HepG2 (cell line): ENCODE measurements at regions not wholly inside any gene's neighbourhood (a gene's known extent, or its start where the extent isn't known, plus 50 kb on each side); places are given as distances from the start of the nearest gene placed in this dataset.
A peak's percentile ranks its signal among the peaks of the same experiment; 100 is the strongest.

ENCODE experiments used
- ATAC-seq: fragments of 200-7000 bp; cut with Tn5 transposase; 3 replicates; pipeline ENCODE4 v1.9.1; 2020; ENCODE audit warnings: mild to moderate bottlenecking, moderate library complexity
- BruUV-seq: library from RNA; stranded (reverse); fragments of 400-500 nt; replicated peaks from 2 replicates; lab custom pipeline; 2021; lab: Mats Ljungman, UMichigan
- CTCF ChIA-PET: fragments of 300-600 bp; formaldehyde crosslinking; extraction: SDS; loops from one replicate; lab custom pipeline; 2021; ENCODE audit warnings: low total read pairs, inconsistent platforms, low intra/inter-chr PET ratio; lab: Yijun Ruan, JAX
- POLR2A ChIA-PET: fragments of 350-600 bp; sonication (Branson Sonifier 250); formaldehyde crosslinking; loops from one replicate; lab custom pipeline; 2020; ENCODE audit warnings: antibody characterized with exemption, inconsistent platforms; lab: Yijun Ruan, JAX
- DNase-seq: peaks from one replicate; pipeline ENCODE4 v3.0.0-alpha.2; 2015; ENCODE audit warnings: low spot score
- FAIRE-seq: peaks from 3 replicates; lab custom pipeline; 2011; peaks lifted over from hg19 to GRCh38; lab: Jason Lieb, UNC
- H2AFZ ChIP-seq: one replicate; pipeline ENCODE4 v1.6.1; 2011; ENCODE audit warnings: low read length, inconsistent platforms
- H3K27ac ChIP-seq: fragments of 300-600 bp; 3 replicates; pipeline ENCODE4 v1.8.0; 2011; ENCODE audit warnings: mixed run types, mild to moderate bottlenecking, mixed read lengths, low read length, inconsistent platforms; ENCODE audit not compliant: insufficient read depth; ENCODE audit errors: extremely low read length
- H3K27me3 ChIP-seq, 2 experiments: fragments of 200-600 bp in 1 of 2; 2 replicates in 1 of 2; 3 replicates in 1 of 2; pipeline versions ENCODE4 v1.6.0 to v1.8.0; 2011; ENCODE audit warnings: low read length in 2 of 2, mild to moderate bottlenecking in 2 of 2, moderate library complexity in 2 of 2, inconsistent platforms in 1 of 2; ENCODE audit not compliant: insufficient read depth in 2 of 2, control insufficient read depth in 1 of 2
- H3K36me3 ChIP-seq, 2 experiments: fragments of 200-600 bp in 1 of 2; replicated peaks in 1 of 2; 2 replicates in 1 of 2; 3 replicates in 1 of 2; pipeline versions ENCODE4 v1.5.1 to v1.8.0; 2011; ENCODE audit warnings: low read length in 2 of 2, inconsistent platforms in 1 of 2; ENCODE audit not compliant: insufficient read depth in 2 of 2, control insufficient read depth in 1 of 2
- H3K4me1 ChIP-seq: 2 replicates; pipeline ENCODE4 v1.5.1; 2012; ENCODE audit warnings: low read length, inconsistent platforms; ENCODE audit not compliant: insufficient read depth
- H3K4me2 ChIP-seq: 2 replicates; pipeline ENCODE4 v1.6.0; 2011; ENCODE audit warnings: low read depth, low read length, inconsistent platforms
- H3K4me3 ChIP-seq, 3 experiments: fragments of 200-600 bp in 1 of 3; sonication (generic), shearing (Covaris generic) in 1 of 3; replicated peaks in 1 of 3; 2 replicates each; pipeline ENCODE4 v1.5.1; 2011 to 2016; ENCODE audit warnings: low read length in 3 of 3, inconsistent platforms in 2 of 3, low read depth in 2 of 3, mild to moderate bottlenecking in 2 of 3, control low read depth in 1 of 3, mixed read lengths in 1 of 3; ENCODE audit not compliant: insufficient read depth in 1 of 3
- H3K79me2 ChIP-seq: one replicate; pipeline ENCODE4 v1.6.1; 2011; ENCODE audit warnings: low read length, inconsistent platforms; ENCODE audit not compliant: insufficient read depth
- H3K9ac ChIP-seq: 2 replicates; pipeline ENCODE4 v1.6.0; 2011; ENCODE audit warnings: mild to moderate bottlenecking, low read depth, low read length, inconsistent platforms; ENCODE audit not compliant: insufficient read depth
- H3K9me3 ChIP-seq: 2 replicates; pipeline ENCODE4 v1.5.1; 2012; ENCODE audit warnings: mild to moderate bottlenecking, low read length
- H4K20me1 ChIP-seq: 2 replicates; pipeline ENCODE4 v1.6.0; 2011; ENCODE audit warnings: inconsistent platforms, mild to moderate bottlenecking, low read length, moderate library complexity; ENCODE audit not compliant: insufficient read depth
- MAFK ChIP-seq, 2 experiments: IDR thresholded peaks in 1 of 2; conservative IDR thresholded peaks in 1 of 2; 2 replicates each; pipeline ENCODE4 v1.6.1; 2011; ENCODE audit warnings: improper control_type of control experiment in 2 of 2, low read length in 2 of 2
- TFE3 ChIP-seq: IDR thresholded peaks from 2 replicates; pipeline ENCODE4 v1.6.1; 2016
- ZFAT ChIP-seq: sonication (generic); formaldehyde crosslinking; conservative IDR thresholded peaks from 2 replicates; pipeline ENCODE4 v1.8.1; 2023; ENCODE audit warnings: missing genetic modification reagents, inconsistent platforms
- ZNF263 ChIP-seq: sonication (generic); formaldehyde crosslinking; IDR thresholded peaks from 2 replicates; pipeline ENCODE4 v1.4.0; 2020; ENCODE audit warnings: missing genetic modification reagents
- ZNF768 ChIP-seq: sonication (generic); formaldehyde crosslinking; IDR thresholded peaks from 2 replicates; pipeline ENCODE4 v1.4.0; 2020; ENCODE audit warnings: missing genetic modification reagents
- WGBS: methylation state at CpG from one replicate; pipeline ENCODE4 v1.1.6; 2017; ENCODE audit warnings: low lambda C conversion rate; 5-methylcytosine and 5-hydroxymethylcytosine counted together
- in situ Hi-C: cut with HindIII; loops from 2 replicates; pipeline ENCODE4 v1.10.0; 2017; ENCODE audit warnings: low pct_unique_long_range_greater_than_20kb; ENCODE audit not compliant: extremely low pct_ligation_motif_present
- intact Hi-C: fragments of 100-400 bp; cut with micrococcal nuclease; formaldehyde crosslinking; loops from one replicate; pipeline ENCODE4 v1.10.0; 2022; ENCODE audit not compliant: unreplicated experiment

GRCh38 chr10:125485665-125486064 lies 197.3 kb downstream of the TEX36 start:
- H3K27me3 ChIP-seq = peaks cover 0 to 4% of the 10 kb centered on the region in 2 experiments; a peak in 2 of 5 replicates
- H2AFZ ChIP-seq = no peak overlapping the region
- FAIRE-seq = no peak
- no peaks in the 10 kb centered on the region for H3K79me2 ChIP-seq
- in situ Hi-C loops (no loop called here), intact Hi-C loops (no loop called here)
- ATAC-seq = no peak
- no TSS peak for BruUV-seq
- no peaks in the 10 kb centered on the region for H3K9me3 ChIP-seq
- no peaks in the 10 kb centered on the region for H3K4me1 ChIP-seq
- H3K4me3 ChIP-seq = no peak overlapping the region
- ChIA-PET POLR2A (no interaction called here), CTCF (no interaction called here)
- no peaks in the 10 kb centered on the region for H4K20me1 ChIP-seq
- no peak overlapping the region for H3K4me2 ChIP-seq
- 25% methylated on average over 4 of the region's 4 CpGs for WGBS
- no peaks in the 10 kb centered on the region for H3K36me3 ChIP-seq
- DNase-seq = no peak
- no peak overlapping the region for H3K9ac ChIP-seq
- no peak overlapping the region for H3K27ac ChIP-seq
- TF ChIP-seq ZNF768 (CRISPR knock-in tag) = no peak
- TF ChIP-seq ZFAT (CRISPR knock-in tag) = no peak
- no peak for TF ChIP-seq TFE3 (CRISPR knock-in tag)

- no peak overlapping the region for H3K27ac ChIP-seq
- CTCF ChIA-PET = no interaction called here
- H3K4me2 ChIP-seq = no peak overlapping the region
- intact Hi-C loops (no loop called here), in situ Hi-C loops (no loop called here)
- H4K20me1 ChIP-seq = no peaks in the 10 kb centered on the region
- no TSS peak for BruUV-seq
- no peaks in the 10 kb centered on the region for H3K4me1 ChIP-seq
- ATAC-seq (no peak), DNase-seq (no peak), FAIRE-seq (no peak)
- H3K4me3 ChIP-seq = no peak overlapping the region
- no peaks in the 10 kb centered on the region for H3K9me3 ChIP-seq
- 0 out of 5 replicates have a peak, but pooled peaks cover 0 to 4% of the 10 kb centered on the region in 2 experiments for H3K27me3 ChIP-seq
- no peak overlapping the region for H2AFZ ChIP-seq
- no peak overlapping the region for H3K9ac ChIP-seq
- no peaks in the 10 kb centered on the region for H3K79me2 ChIP-seq
- H3K36me3 ChIP-seq = no peaks in the 10 kb centered on the region
- WGBS = 12% methylated on average over 1 of the region's 1 CpG
- no peak for TF ChIP-seq ZNF263 (CRISPR knock-in tag)
- peak; percentile 31 to 58; a peak in 3 of 4 replicates for TF ChIP-seq MAFK (conservative IDR thresholded peaks at IDR 0.05 in 1 of 2, IDR thresholded peaks at IDR 0.05 in 1 of 2; ENCODE audit: low read length in 2 of 2)
- POLR2A ChIA-PET = no interaction called here
Observed at GRCh38 chr10:125484035-125484732, 198.8 kb downstream of the TEX36 start.
